T47D (cell line): ENCODE measurements at regions not wholly inside any gene's neighbourhood (a gene's known extent, or its start where the extent isn't known, plus 50 kb on each side); places are given as distances from the start of the nearest gene placed in this dataset.

ENCODE experiments used
- DNase-seq, 2 experiments: peaks; one replicate each; pipeline versions ENCODE4 v3.0.0 to v3.0.0-alpha.2; 2011 to 2012; ENCODE audit warnings: low read depth in 1 of 2, low spot score in 1 of 2
- JUND ChIP-seq: IDR thresholded peaks from 2 replicates; pipeline ENCODE4 v1.6.1; 2012; ENCODE audit warnings: low read depth
- in situ Hi-C: cut with HindIII; loops from 2 replicates; pipeline ENCODE4 v1.10.0; 2016; ENCODE audit warnings: low sequenced_read_pairs, low pct_unique_long_range_greater_than_20kb

DNA sequence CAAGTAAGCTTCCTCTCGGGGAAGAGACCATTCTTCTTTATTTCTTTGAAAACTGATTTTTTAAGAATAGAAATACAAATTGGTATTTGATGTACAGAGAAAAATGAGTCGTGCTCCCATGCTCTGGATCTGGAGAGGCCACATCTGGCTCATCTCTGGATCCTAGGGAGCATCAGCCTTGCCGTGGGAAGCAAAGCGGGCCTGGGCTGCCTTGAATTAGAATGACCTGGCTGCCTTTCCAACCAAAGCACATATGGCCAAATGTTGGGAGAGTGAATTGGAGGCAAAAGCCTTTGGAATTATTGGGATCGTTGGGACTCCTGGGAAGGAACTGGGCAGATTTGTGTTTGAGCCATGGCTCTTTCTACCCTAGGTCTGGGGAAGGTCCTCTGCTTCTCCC, 80.0 kb downstream of the SLC25A47 start:
- in situ Hi-C loops = no loop called here
- no peak for DNase-seq
- no peak for TF ChIP-seq JUND

GRCh38 chr14:100403802-100404365, 80.7 kb downstream of the SLC25A47 start:
- no peak for TF ChIP-seq JUND
- in situ Hi-C loops = no loop called here
- no peak for DNase-seq

GRCh38 chr14:100404419-100404818, 81.3 kb downstream of the SLC25A47 start:
- TF ChIP-seq JUND = no peak
- DNase-seq = no peak
- in situ Hi-C loops = no loop called here

DNA sequence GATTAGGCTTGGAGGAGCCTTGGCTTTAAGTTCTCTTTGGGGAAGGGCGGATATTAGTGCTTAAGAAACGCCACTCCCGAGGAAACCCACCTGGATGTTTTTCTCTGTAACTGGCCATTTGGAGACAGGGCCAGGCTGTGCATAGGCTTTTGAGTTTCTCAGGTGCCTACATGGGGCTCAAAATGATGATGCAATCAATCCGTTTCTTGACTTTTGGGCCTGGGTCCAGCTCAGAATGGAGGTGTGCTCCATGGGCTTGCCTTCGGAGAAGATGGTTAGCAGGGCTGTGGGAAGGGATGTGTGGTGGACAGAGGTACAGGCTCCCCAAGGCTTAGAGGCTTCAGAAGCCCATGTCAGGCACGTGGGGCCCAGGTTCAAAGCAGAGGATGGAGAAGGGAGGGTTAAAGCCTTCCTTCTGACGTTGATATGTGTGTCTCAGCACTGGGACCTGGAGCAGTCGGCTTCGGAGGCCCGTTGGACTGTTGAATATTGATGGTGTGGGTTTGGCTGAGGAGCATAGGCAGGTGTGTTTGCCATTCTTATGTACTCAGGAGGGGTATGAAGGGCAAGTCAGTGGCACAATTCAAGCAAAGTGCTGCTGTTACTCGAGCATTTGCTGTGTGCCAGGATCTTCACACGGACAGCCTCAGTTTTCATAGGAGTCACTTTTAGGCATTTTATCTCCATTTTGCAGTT, 82.8 kb downstream of the SLC25A47 start:
- in situ Hi-C loops = no loop called here
- TF ChIP-seq JUND = no peak
- DNase-seq = peak in 1 of 2 experiments; percentile 45

DNA sequence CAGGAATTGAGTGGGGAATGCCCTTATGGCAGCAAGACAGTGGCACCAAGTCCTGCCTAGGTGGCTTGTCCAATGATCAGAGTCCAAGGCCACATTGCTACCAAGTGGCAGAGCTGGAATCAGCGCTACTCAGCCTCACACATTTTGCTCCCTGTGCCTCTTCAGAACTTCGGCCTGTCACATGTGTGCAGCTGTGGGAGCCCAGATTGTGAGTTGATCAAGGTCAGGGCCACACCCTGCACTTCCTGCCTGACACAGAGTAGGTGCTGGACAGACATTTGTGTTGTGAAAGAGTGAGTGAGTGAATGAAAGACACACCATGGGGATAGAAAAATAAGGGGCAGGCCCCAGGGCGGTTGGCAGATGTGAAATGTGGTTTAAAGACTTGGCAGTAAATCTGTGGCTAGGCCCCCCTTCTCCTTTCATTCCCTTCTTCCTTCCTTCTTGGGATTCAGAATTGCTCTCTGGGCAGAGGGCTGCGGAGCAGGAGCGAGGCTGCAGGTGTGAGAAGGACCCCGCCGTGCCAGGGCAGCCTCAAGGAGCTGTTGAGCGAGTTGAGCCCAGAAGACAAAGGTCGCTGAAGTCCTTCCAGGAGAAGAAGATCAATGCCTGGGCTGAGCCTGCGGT, 83.5 kb downstream of the SLC25A47 start:
- DNase-seq = no peak
- no peak for TF ChIP-seq JUND
- in situ Hi-C loops = no loop called here

DNA sequence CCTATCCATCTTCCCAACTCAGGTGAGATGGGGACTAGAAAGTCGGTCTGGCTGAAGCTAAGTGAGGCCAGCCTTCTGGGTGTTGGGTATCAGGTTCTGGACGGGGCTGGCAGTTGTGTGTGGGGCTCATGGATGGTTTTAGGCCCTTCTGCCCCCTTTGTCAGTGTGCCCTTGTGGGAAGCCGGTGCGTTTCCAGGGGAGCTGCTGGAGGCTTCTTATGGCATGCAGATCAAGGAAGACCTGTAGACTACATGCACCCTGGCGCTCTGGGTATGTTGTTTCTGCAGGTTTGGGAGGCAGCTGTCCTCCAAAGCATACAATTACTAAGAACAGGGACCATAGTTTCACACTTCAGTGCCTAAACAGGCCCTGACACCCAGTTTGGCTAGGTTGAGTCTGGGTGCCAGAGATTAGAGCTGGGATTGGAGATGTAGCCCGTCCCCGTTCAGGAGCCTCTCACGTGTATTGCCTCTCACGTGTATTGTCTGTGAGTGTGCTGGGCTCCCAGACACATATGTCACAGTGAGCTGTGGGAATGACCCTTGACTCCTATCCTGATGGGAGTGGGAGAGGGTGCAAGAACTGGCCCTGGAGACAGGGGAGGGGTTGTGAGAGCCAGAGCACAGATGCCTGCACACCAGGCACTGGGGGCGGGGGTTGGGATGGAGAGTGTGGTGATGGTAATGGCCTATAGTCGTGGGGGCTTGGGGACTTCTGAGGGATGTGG, 84.4 kb downstream of the SLC25A47 start:
- DNase-seq = no peak
- TF ChIP-seq JUND = no peak
- in situ Hi-C loops = no loop called here

GRCh38 chr14:100408350-100409002, 85.3 kb downstream of the SLC25A47 start:
- in situ Hi-C loops = no loop called here
- DNase-seq = no peak
- no peak for TF ChIP-seq JUND

DNA sequence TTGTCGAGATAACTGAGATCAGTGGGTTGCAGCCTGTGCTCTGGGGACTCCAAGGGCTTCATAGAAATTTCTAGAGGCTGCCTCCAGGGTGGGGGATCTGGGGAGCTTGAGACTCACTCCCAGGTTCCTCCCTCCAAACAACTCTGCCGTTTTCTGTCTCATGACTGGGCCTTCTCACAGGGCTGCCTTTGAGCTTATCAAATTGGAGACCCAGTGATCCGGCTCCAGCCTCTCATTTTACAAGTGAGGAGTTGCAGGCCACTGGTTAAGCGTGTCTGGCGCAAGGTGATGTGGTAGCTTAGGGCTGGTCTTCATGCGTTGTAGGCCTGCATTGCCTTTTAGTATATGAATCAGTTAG, 85.8 kb downstream of the SLC25A47 start:
- DNase-seq = no peak
- TF ChIP-seq JUND = no peak
- in situ Hi-C loops = no loop called here

DNA sequence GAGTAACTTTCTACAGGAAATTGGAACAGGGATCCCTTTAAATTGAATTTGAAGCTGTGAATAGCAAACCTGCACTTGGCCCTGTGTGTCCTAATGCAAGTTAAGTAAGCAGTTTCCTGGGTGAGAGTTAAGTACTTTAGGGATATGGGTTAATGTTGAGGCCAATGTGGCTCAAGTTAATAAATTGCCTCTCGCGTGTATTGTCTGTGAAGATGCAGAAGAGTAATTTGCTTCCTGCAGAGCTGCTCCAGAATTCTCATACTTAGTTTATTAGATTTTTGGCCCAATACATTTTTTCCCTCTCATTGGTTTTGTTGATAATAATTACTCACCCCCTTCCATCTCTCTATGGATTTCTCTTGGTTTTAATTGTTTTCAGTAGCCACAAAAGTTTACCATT, 86.5 kb downstream of the SLC25A47 start:
- no peak for TF ChIP-seq JUND
- in situ Hi-C loops = no loop called here
- DNase-seq = no peak

DNA sequence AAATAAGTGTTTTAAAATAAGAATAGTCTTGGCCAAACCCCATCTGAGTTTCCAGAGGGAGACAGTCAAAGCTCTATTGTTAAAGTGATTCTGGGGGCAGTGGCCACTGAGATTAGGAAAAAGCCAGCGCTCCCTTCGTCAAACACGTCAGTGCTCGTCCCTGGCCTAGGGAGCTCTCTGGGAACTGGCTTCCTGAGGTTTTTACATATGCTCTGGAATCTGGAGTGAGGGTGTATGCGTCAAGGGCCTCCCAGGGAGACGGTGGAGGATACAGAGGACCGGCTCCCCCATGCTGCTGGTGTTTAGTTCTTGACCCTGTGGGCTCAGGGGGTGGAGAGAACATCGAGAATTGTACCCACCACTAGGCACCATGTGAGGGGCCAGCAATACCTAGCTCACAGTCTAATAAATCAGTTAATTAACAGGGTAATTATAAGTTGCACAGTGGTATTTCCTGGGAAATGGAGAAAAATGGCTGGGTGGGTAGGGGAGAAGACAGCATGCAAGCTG, 87.0 kb downstream of the SLC25A47 start:
- no peak for DNase-seq
- in situ Hi-C loops = no loop called here
- no peak for TF ChIP-seq JUND

GRCh38 chr14:100413699-100414098, 90.6 kb downstream of the SLC25A47 start:
- DNase-seq = no peak
- TF ChIP-seq JUND = no peak
- in situ Hi-C loops = no loop called here

GRCh38 chr14:100415226-100415625, 92.1 kb downstream of the SLC25A47 start:
- TF ChIP-seq JUND = no peak
- in situ Hi-C loops = no loop called here
- DNase-seq = no peak
